ENCODE measurements at regions not wholly inside any gene's neighbourhood (a gene's known extent, or its start where the extent isn't known, plus 50 kb on each side); places are given as distances from the start of the nearest gene placed in this dataset. TPM values are rescaled to one million over a fixed set of nuclear protein-coding genes. Genes with fewer than 3 reads are reported as not detected.

GRCh38 chrX:126448681-126449080 lies 103.9 kb downstream of the DCAF12L1 start:
- Histone ChIP-seq H3K9ac (replicated peaks; ENCODE audit: extremely low read depth, insufficient read depth, low read length) (no peak overlapping the region), H3K9me3 (replicated peaks; ENCODE audit: control insufficient read depth, insufficient read depth, low read length) (no peaks in the 10 kb centered on the region), H3K27me3 (ENCODE audit: control insufficient read depth in 2 of 2, insufficient read depth in 2 of 2, low read length in 2 of 2) (no peaks in the 10 kb centered on the region), H3K9me1 (replicated peaks; ENCODE audit: control insufficient read depth, extremely low read depth, insufficient read depth, low read length) (no peaks in the 10 kb centered on the region), H4K20me1 (replicated peaks; ENCODE audit: control insufficient read depth, extremely low read depth, insufficient read depth, low read length) (no peaks in the 10 kb centered on the region), H3K36me3 (ENCODE audit: control insufficient read depth in 2 of 2, extremely low read depth in 1 of 2, insufficient read depth in 2 of 2, low read length in 2 of 2) (no peaks in the 10 kb centered on the region), H3K4me1 (ENCODE audit: control insufficient read depth, extremely low read depth, insufficient read depth, low read length) (no peaks in the 10 kb centered on the region), H3K4me3 (replicated peaks in 1 of 3; ENCODE audit: insufficient read depth in 1 of 3, low read depth in 1 of 3, low read length in 3 of 3) (no peak overlapping the region), H2AFZ (ENCODE audit: low read depth, low read length) (no peak overlapping the region), H3K4me2 (ENCODE audit: insufficient read depth, low read length) (no peak overlapping the region), H3K27ac (ENCODE audit: insufficient read depth, low read depth, low read length) (no peak overlapping the region), H3K79me2 (ENCODE audit: control insufficient read depth, insufficient read depth, low read length) (no peaks in the 10 kb centered on the region)
- no peak for TF ChIP-seq MYC (IDR thresholded peaks at IDR 0.05; ENCODE audit: low read depth, low read length)
- TF ChIP-seq FOS (IDR thresholded peaks at IDR 0.05; ENCODE audit: borderline replicate concordance, insufficient read depth, low read length): no peak
- TF ChIP-seq, protein P1, sequence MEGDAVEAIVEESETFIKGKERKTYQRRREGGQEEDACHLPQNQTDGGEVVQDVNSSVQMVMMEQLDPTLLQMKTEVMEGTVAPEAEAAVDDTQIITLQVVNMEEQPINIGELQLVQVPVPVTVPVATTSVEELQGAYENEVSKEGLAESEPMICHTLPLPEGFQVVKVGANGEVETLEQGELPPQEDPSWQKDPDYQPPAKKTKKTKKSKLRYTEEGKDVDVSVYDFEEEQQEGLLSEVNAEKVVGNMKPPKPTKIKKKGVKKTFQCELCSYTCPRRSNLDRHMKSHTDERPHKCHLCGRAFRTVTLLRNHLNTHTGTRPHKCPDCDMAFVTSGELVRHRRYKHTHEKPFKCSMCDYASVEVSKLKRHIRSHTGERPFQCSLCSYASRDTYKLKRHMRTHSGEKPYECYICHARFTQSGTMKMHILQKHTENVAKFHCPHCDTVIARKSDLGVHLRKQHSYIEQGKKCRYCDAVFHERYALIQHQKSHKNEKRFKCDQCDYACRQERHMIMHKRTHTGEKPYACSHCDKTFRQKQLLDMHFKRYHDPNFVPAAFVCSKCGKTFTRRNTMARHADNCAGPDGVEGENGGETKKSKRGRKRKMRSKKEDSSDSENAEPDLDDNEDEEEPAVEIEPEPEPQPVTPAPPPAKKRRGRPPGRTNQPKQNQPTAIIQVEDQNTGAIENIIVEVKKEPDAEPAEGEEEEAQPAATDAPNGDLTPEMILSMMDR (IDR thresholded peaks at IDR 0.05; ENCODE audit: extremely low read depth in 1 of 2, insufficient read depth in 1 of 2, low read depth in 1 of 2, low read length in 2 of 2): no peak
- no peak for TF ChIP-seq MAX (IDR thresholded peaks at IDR 0.05; ENCODE audit: insufficient read depth, insufficient read length)
- no peak for TF ChIP-seq EZH2 (IDR thresholded peaks at IDR 0.05; ENCODE audit: borderline replicate concordance, low read depth, low read length, severe bottlenecking)
- no peak for TF ChIP-seq POLR2AphosphoS5 (IDR thresholded peaks at IDR 0.05; ENCODE audit: insufficient read depth, low read depth, low read length)
- DNase-seq (ENCODE audit: low read depth, low spot score) (no peak), FAIRE-seq (no peak)
- intact Hi-C loops (cut with micrococcal nuclease) (no loop called here), dilution Hi-C loops (cut with MboI; ENCODE audit: extremely low pct_ligation_motif_present, low sequenced_read_pairs) (no loop called here)
- POLR2A ChIA-PET: no interaction called here
- BruUV-seq (replicated peaks): no TSS peak
- CTCF ChIA-PET: interaction anchor here (0.7 kb wide), 1 partner anchor 10 kb away, joined by 3 read pairs; no protein-coding TSS in a partner anchor

Small RNAs in the stretch of these regions (small RNA-seq; reads per million reads assigned to genes)
- not detected for gene MTND4LP1 (ENCODE audit: insufficient read depth, insufficient read length, low read depth, low replicate concordance)
